Esophagus squamous epithelium (tissue), 4 donors: ENCODE measurements at regions not wholly inside any gene's neighbourhood (a gene's known extent, or its start where the extent isn't known, plus 50 kb on each side); places are given as distances from the start of the nearest gene placed in this dataset.

Experiments used
- CTCF ChIP-seq, 6 experiments: fragments of 450-650 bp in 4 of 6; fragments of 200-600 bp in 2 of 6; sonication (generic) in 2 of 6; IDR thresholded peaks; one replicate each; pipeline ENCODE4 v1.5.1; 2016 to 2019; ENCODE audit warnings: antibody characterized with exemption in 6 of 6, mild to moderate bottlenecking in 4 of 6, moderate library complexity in 4 of 6
- POLR2A ChIP-seq, 4 donors: fragments of 450-650 bp; IDR thresholded peaks; one replicate each; pipeline ENCODE4 v1.6.1; 2017; ENCODE audit warnings: antibody characterized with exemption in 4 of 4, mild to moderate bottlenecking in 4 of 4, moderate library complexity in 3 of 4

- no peak for TF ChIP-seq POLR2A (IDR thresholded peaks at IDR 0.05)
- no peak for TF ChIP-seq CTCF (IDR thresholded peaks at IDR 0.05)
Measured at GRCh38 chr12:43132291-43132690, 419.7 kb downstream of the ADAMTS20 start.
